ENCODE measurements at regions not wholly inside any gene's neighbourhood (a gene's known extent, or its start where the extent isn't known, plus 50 kb on each side); places are given as distances from the start of the nearest gene placed in this dataset.
"Not testable (repeated sequence)": the region's sequence is repeated elsewhere in the genome, so short reads cannot be mapped to it uniquely, and the experiment has no call there.

- H4K20me1 ChIP-seq (ENCODE audit: insufficient read depth), result no peaks in the 10 kb centered on the region
- H2AFZ ChIP-seq (ENCODE audit: low read depth, low read length), result no peak overlapping the region
- no peaks in the 10 kb centered on the region for H3K27me3 ChIP-seq (ENCODE audit: insufficient read depth, low read depth, low read length)
- H3K27ac ChIP-seq (ENCODE audit: low read length), result no peak overlapping the region
- TF ChIP-seq SMC3 (conservative IDR thresholded peaks at IDR 0.05; ENCODE audit: poor library complexity) (no peak), EP300 (conservative IDR thresholded peaks at IDR 0.05; ENCODE audit: poor library complexity, severe bottlenecking) (no peak), POLR2AphosphoS5 (IDR thresholded peaks at IDR 0.05) (no peak), TAF1 (IDR thresholded peaks at IDR 0.05; ENCODE audit: low read depth) (no peak), MXI1 (conservative IDR thresholded peaks at IDR 0.05; ENCODE audit: poor library complexity, severe bottlenecking) (no peak), EZH2 (IDR thresholded peaks at IDR 0.05; ENCODE audit: borderline replicate concordance, insufficient read depth, low read length, poor library complexity, severe bottlenecking) (no peak), RAD21 (conservative IDR thresholded peaks at IDR 0.05) (no peak)
- TF ChIP-seq, protein P1, sequence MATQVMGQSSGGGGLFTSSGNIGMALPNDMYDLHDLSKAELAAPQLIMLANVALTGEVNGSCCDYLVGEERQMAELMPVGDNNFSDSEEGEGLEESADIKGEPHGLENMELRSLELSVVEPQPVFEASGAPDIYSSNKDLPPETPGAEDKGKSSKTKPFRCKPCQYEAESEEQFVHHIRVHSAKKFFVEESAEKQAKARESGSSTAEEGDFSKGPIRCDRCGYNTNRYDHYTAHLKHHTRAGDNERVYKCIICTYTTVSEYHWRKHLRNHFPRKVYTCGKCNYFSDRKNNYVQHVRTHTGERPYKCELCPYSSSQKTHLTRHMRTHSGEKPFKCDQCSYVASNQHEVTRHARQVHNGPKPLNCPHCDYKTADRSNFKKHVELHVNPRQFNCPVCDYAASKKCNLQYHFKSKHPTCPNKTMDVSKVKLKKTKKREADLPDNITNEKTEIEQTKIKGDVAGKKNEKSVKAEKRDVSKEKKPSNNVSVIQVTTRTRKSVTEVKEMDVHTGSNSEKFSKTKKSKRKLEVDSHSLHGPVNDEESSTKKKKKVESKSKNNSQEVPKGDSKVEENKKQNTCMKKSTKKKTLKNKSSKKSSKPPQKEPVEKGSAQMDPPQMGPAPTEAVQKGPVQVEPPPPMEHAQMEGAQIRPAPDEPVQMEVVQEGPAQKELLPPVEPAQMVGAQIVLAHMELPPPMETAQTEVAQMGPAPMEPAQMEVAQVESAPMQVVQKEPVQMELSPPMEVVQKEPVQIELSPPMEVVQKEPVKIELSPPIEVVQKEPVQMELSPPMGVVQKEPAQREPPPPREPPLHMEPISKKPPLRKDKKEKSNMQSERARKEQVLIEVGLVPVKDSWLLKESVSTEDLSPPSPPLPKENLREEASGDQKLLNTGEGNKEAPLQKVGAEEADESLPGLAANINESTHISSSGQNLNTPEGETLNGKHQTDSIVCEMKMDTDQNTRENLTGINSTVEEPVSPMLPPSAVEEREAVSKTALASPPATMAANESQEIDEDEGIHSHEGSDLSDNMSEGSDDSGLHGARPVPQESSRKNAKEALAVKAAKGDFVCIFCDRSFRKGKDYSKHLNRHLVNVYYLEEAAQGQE (IDR thresholded peaks at IDR 0.05; ENCODE audit: borderline replicate concordance), result no peak
- TF ChIP-seq, protein P2, sequence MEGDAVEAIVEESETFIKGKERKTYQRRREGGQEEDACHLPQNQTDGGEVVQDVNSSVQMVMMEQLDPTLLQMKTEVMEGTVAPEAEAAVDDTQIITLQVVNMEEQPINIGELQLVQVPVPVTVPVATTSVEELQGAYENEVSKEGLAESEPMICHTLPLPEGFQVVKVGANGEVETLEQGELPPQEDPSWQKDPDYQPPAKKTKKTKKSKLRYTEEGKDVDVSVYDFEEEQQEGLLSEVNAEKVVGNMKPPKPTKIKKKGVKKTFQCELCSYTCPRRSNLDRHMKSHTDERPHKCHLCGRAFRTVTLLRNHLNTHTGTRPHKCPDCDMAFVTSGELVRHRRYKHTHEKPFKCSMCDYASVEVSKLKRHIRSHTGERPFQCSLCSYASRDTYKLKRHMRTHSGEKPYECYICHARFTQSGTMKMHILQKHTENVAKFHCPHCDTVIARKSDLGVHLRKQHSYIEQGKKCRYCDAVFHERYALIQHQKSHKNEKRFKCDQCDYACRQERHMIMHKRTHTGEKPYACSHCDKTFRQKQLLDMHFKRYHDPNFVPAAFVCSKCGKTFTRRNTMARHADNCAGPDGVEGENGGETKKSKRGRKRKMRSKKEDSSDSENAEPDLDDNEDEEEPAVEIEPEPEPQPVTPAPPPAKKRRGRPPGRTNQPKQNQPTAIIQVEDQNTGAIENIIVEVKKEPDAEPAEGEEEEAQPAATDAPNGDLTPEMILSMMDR (IDR thresholded peaks at IDR 0.05; ENCODE audit: poor library complexity, severe bottlenecking), result no peak
- H3K9me3 ChIP-seq (ENCODE audit: low read length), result no peaks in the 10 kb centered on the region
- no peaks in the 10 kb centered on the region for H3K9me2 ChIP-seq (ENCODE audit: insufficient read depth, low read length)
- no peaks in the 10 kb centered on the region for H3K36me3 ChIP-seq (ENCODE audit: insufficient read depth, low read length)
- no peaks in the 10 kb centered on the region for H3K79me2 ChIP-seq (replicated peaks; ENCODE audit: insufficient read depth, low read length)
- no peak overlapping the region for H3K9ac ChIP-seq (ENCODE audit: low read length)
- no peak overlapping the region for H3K4me2 ChIP-seq (ENCODE audit: low read length)
- no peak overlapping the region for H3K4me3 ChIP-seq (ENCODE audit: low read length)
- H3F3A ChIP-seq (ENCODE audit: insufficient read depth, low read length, poor library complexity, severe bottlenecking), result no peaks in the 10 kb centered on the region
Measured at GRCh38 chr6:16883414-16883813, 122.2 kb upstream of the ATXN1 start.

DNA sequence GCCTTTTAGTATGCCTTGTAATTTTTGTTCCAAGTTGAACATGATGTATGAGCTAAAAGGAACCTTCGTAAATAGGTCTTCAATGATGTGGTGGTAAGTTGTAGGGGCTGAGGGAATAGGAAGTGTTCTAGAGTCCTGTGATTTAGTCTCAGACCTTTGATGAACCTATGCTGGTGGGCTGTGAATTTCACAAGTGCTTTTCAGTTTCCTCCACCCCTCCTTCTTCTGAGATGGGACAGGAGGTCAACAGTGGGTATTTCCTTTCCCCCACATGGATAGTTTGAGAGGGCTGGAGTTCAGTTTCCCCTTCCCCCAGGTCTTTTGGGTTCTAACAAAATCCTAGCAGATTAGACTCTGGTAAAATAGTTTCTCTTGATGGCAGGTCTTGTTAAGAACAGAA, 121.0 kb upstream of the ATXN1 start:
- Histone ChIP-seq H3K9ac (ENCODE audit: low read length) (no peak overlapping the region), H3K27ac (ENCODE audit: low read length) (no peak overlapping the region), H3K79me2 (replicated peaks; ENCODE audit: insufficient read depth, low read length) (no peaks in the 10 kb centered on the region), H3K9me3 (ENCODE audit: low read length) (peaks cover 1% of the 10 kb centered on the region), H3K4me2 (ENCODE audit: low read length) (no peak overlapping the region), H3K4me3 (ENCODE audit: low read length) (no peak overlapping the region), H2AFZ (ENCODE audit: low read depth, low read length) (no peak overlapping the region), H3K36me3 (ENCODE audit: insufficient read depth, low read length) (no peaks in the 10 kb centered on the region), H3K27me3 (ENCODE audit: insufficient read depth, low read depth, low read length) (no peaks in the 10 kb centered on the region), H3F3A (ENCODE audit: insufficient read depth, low read length, poor library complexity, severe bottlenecking) (no peaks in the 10 kb centered on the region), H4K20me1 (ENCODE audit: insufficient read depth) (no peaks in the 10 kb centered on the region), H3K9me2 (ENCODE audit: insufficient read depth, low read length) (no peaks in the 10 kb centered on the region)
- TF ChIP-seq, protein P1 (IDR thresholded peaks at IDR 0.05; ENCODE audit: borderline replicate concordance), result no peak
- TF ChIP-seq, protein P2 (IDR thresholded peaks at IDR 0.05; ENCODE audit: poor library complexity, severe bottlenecking), result no peak
- no peak for TF ChIP-seq TAF1 (IDR thresholded peaks at IDR 0.05; ENCODE audit: low read depth)
- TF ChIP-seq EZH2 (IDR thresholded peaks at IDR 0.05; ENCODE audit: borderline replicate concordance, insufficient read depth, low read length, poor library complexity, severe bottlenecking), result no peak
- TF ChIP-seq EP300 (conservative IDR thresholded peaks at IDR 0.05; ENCODE audit: poor library complexity, severe bottlenecking), result no peak
- TF ChIP-seq SMC3 (conservative IDR thresholded peaks at IDR 0.05; ENCODE audit: poor library complexity), result no peak
- TF ChIP-seq POLR2AphosphoS5 (IDR thresholded peaks at IDR 0.05), result no peak
- no peak for TF ChIP-seq MXI1 (conservative IDR thresholded peaks at IDR 0.05; ENCODE audit: poor library complexity, severe bottlenecking)
- no peak for TF ChIP-seq RAD21 (conservative IDR thresholded peaks at IDR 0.05)

GRCh38 chr6:16876852-16877251, 115.6 kb upstream of the ATXN1 start:
- not testable (repeated sequence) for H3K79me2 ChIP-seq (replicated peaks; ENCODE audit: insufficient read depth, low read length); H4K20me1 ChIP-seq (ENCODE audit: insufficient read depth); H3K36me3 ChIP-seq (ENCODE audit: insufficient read depth, low read length); H3K9ac ChIP-seq (ENCODE audit: low read length); H3F3A ChIP-seq (ENCODE audit: insufficient read depth, low read length, poor library complexity, severe bottlenecking); H3K4me3 ChIP-seq (ENCODE audit: low read length); H3K4me2 ChIP-seq (ENCODE audit: low read length); H3K27me3 ChIP-seq (ENCODE audit: insufficient read depth, low read depth, low read length); H3K27ac ChIP-seq (ENCODE audit: low read length); H3K9me3 ChIP-seq (ENCODE audit: low read length); H2AFZ ChIP-seq (ENCODE audit: low read depth, low read length); H3K9me2 ChIP-seq (ENCODE audit: insufficient read depth, low read length)
